ENCODE measurements at regions not wholly inside any gene's neighbourhood (a gene's known extent, or its start where the extent isn't known, plus 50 kb on each side); places are given as distances from the start of the nearest gene placed in this dataset.

- H3K4me1 ChIP-seq (replicated peaks in 1 of 4; ENCODE audit: control insufficient read depth in 3 of 4, insufficient read depth in 4 of 4, low read length in 3 of 4): peaks cover 0 to 4% (median 2%) of the 10 kb centered on the region in 4 experiments; a peak in 3 of 7 replicates
- no peak overlapping the region for H3K4ac ChIP-seq (replicated peaks; ENCODE audit: insufficient read length, low read depth, low read length)
- CTCF ChIA-PET (ENCODE audit: partially characterized antibody): interaction anchor here (1.7 to 2.4 kb wide), 3 partner anchors 16 to 228 kb away, joined by 5 to 19 read pairs (median 7); no protein-coding TSS in a partner anchor
- H3K9me3 ChIP-seq (ENCODE audit: insufficient read depth in 2 of 2, low read depth in 1 of 2, low read length in 1 of 2): no peaks in the 10 kb centered on the region
- no peak overlapping the region for H2BK120ac ChIP-seq (replicated peaks; ENCODE audit: low read depth, low read length)
- no peak overlapping the region for H3K56ac ChIP-seq (replicated peaks; ENCODE audit: insufficient read length, low read depth, low read length)
- H3K27ac ChIP-seq (ENCODE audit: low read depth, low read length): no peak overlapping the region
- no peak overlapping the region for H3K4me3 ChIP-seq (ENCODE audit: extremely low read depth in 1 of 4, insufficient read depth in 2 of 4, low read depth in 3 of 4, low read length in 4 of 4)
- H3K14ac ChIP-seq (ENCODE audit: insufficient read length): no peak overlapping the region
- no peaks in the 10 kb centered on the region for H3K23me2 ChIP-seq (ENCODE audit: low read depth, low read length)
- 90% methylated on average over 7 of the region's 7 CpGs; no CpG with 5 or more reads in 1 of the 2 experiments for WGBS, 2 experiments (ENCODE audit: extremely low coverage in 1 of 2, insufficient coverage in 1 of 2, insufficient read length in 1 of 2, insufficient replicate concordance in 2 of 2, low coverage in 1 of 2, low lambda C conversion rate in 2 of 2, missing lambda C conversion rate in 1 of 2)
- H3K9ac ChIP-seq (replicated peaks in 1 of 4; ENCODE audit: extremely low read depth in 1 of 4, low read depth in 3 of 4, low read length in 3 of 4): no peak overlapping the region
- H2BK12ac ChIP-seq (ENCODE audit: low read depth, low read length): no peak overlapping the region
- no peaks in the 10 kb centered on the region; a peak in 1 of 7 replicates for H3K27me3 ChIP-seq (replicated peaks in 1 of 4; ENCODE audit: control insufficient read depth in 3 of 4, extremely low read depth in 1 of 4, insufficient read depth in 3 of 4, low read length in 3 of 4)
- H3K4me2 ChIP-seq (ENCODE audit: insufficient read depth in 1 of 2, low read depth in 2 of 2, low read length in 2 of 2): no peak overlapping the region
- no peak overlapping the region for H4K8ac ChIP-seq (ENCODE audit: extremely low read depth, insufficient read depth, low read length)
- H2AFZ ChIP-seq (ENCODE audit: low read length): no peak overlapping the region
- no peaks in the 10 kb centered on the region for H3K79me1 ChIP-seq (ENCODE audit: low read depth, low read length)
- H2BK5ac ChIP-seq (ENCODE audit: low read depth, low read length): no peak overlapping the region
- H3K79me2 ChIP-seq (ENCODE audit: control insufficient read depth in 1 of 2, insufficient read depth in 2 of 2, low read length in 2 of 2): no peaks in the 10 kb centered on the region
- no peak overlapping the region for H4K5ac ChIP-seq (ENCODE audit: insufficient read length, low read depth, low read length)
- H2AK5ac ChIP-seq (ENCODE audit: low read depth, low read length): no peak overlapping the region
- no peak overlapping the region for H2BK15ac ChIP-seq (ENCODE audit: low read length)
- H2BK20ac ChIP-seq (ENCODE audit: low read length): no peak overlapping the region
- H3K18ac ChIP-seq (ENCODE audit: extremely low read depth, low read length): no peak overlapping the region
- H3K36me3 ChIP-seq (ENCODE audit: control insufficient read depth in 2 of 4, insufficient read depth in 4 of 4, low read length in 3 of 4): no peaks in the 10 kb centered on the region
- FAIRE-seq (no peak), DNase-seq (ENCODE audit: low read depth in 1 of 2, low spot score in 2 of 2) (no peak)
- no peak overlapping the region for H4K91ac ChIP-seq (replicated peaks; ENCODE audit: insufficient read length, low read length)
- H3K23ac ChIP-seq (ENCODE audit: insufficient read length): no peak overlapping the region
- no peaks in the 10 kb centered on the region for H4K20me1 ChIP-seq (replicated peaks in 1 of 2; ENCODE audit: control insufficient read depth in 1 of 2, insufficient read depth in 2 of 2, low read length in 2 of 2)
- POLR2A ChIA-PET (ENCODE audit: partially characterized antibody): no interaction called here
- TF ChIP-seq SP1 (IDR thresholded peaks at IDR 0.05; ENCODE audit: low read depth, low read length): no peak
- TF ChIP-seq RNF2 (IDR thresholded peaks at IDR 0.05; ENCODE audit: borderline replicate concordance, low read depth, low read length, missing control alignments, poor library complexity, severe bottlenecking): no peak
- TF ChIP-seq ZNF274 (IDR thresholded peaks at IDR 0.05; ENCODE audit: borderline replicate concordance, extremely low read depth, low read length): no peak
- no peak for TF ChIP-seq EGR1 (IDR thresholded peaks at IDR 0.05; ENCODE audit: borderline replicate concordance, low read depth, low read length)
- no peak for TF ChIP-seq EP300 (IDR thresholded peaks at IDR 0.05; ENCODE audit: borderline replicate concordance in 1 of 2, low read depth in 2 of 2, low read length in 2 of 2)
- no peak for TF ChIP-seq NRF1 (IDR thresholded peaks at IDR 0.05; ENCODE audit: low read depth, low read length)
- TF ChIP-seq JUND (IDR thresholded peaks at IDR 0.05; ENCODE audit: low read length): no peak
- TF ChIP-seq ASH2L (IDR thresholded peaks at IDR 0.05; ENCODE audit: low read length): no peak
- TF ChIP-seq JUN (IDR thresholded peaks at IDR 0.05; ENCODE audit: low read depth, low read length): no peak
- no peak for TF ChIP-seq POU5F1 (IDR thresholded peaks at IDR 0.05; ENCODE audit: low read depth, low read length)
- TF ChIP-seq, protein P1, sequence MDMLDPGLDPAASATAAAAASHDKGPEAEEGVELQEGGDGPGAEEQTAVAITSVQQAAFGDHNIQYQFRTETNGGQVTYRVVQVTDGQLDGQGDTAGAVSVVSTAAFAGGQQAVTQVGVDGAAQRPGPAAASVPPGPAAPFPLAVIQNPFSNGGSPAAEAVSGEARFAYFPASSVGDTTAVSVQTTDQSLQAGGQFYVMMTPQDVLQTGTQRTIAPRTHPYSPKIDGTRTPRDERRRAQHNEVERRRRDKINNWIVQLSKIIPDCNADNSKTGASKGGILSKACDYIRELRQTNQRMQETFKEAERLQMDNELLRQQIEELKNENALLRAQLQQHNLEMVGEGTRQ (IDR thresholded peaks at IDR 0.05; ENCODE audit: low read length): no peak
- no peak for TF ChIP-seq BACH1 (IDR thresholded peaks at IDR 0.05; ENCODE audit: low read length)
These were observed 193.8 kb downstream of the PLPP4 start for GRCh38 chr10:120650705-120651399.

Measured in H1 (cell line).